ENCODE measurements at regions not wholly inside any gene's neighbourhood (a gene's known extent, or its start where the extent isn't known, plus 50 kb on each side); places are given as distances from the start of the nearest gene placed in this dataset.

DNA sequence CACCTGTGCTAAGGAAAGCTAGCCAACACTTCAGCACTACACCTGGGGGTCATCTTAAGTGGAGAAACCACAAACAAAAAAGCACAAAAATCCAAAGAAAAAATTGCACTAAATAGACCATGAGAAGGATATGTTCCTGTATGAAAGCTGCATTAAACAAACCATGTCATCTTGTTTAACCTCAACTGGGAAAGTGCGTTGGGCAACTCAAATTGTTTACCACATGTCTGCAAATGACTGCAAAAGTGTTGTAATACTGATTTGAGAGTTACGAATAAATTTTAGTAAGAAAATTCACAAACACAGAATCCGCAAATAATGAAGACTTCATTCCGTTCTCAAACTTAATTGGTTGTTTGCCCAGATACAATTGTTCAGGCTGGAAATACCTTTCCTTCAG is 111.9 kb upstream of the EGFR start:
- no peak overlapping the region for H3K4me3 ChIP-seq
- H3K27me3 ChIP-seq = no peaks in the 10 kb centered on the region
- no peaks in the 10 kb centered on the region for H3K9me3 ChIP-seq
- TF ChIP-seq EP300 (IDR thresholded peaks at IDR 0.05) (no peak), POLR2A (IDR thresholded peaks at IDR 0.05) (no peak), POLR2AphosphoS5 (IDR thresholded peaks at IDR 0.05) (no peak)
- TF ChIP-seq, protein P1, sequence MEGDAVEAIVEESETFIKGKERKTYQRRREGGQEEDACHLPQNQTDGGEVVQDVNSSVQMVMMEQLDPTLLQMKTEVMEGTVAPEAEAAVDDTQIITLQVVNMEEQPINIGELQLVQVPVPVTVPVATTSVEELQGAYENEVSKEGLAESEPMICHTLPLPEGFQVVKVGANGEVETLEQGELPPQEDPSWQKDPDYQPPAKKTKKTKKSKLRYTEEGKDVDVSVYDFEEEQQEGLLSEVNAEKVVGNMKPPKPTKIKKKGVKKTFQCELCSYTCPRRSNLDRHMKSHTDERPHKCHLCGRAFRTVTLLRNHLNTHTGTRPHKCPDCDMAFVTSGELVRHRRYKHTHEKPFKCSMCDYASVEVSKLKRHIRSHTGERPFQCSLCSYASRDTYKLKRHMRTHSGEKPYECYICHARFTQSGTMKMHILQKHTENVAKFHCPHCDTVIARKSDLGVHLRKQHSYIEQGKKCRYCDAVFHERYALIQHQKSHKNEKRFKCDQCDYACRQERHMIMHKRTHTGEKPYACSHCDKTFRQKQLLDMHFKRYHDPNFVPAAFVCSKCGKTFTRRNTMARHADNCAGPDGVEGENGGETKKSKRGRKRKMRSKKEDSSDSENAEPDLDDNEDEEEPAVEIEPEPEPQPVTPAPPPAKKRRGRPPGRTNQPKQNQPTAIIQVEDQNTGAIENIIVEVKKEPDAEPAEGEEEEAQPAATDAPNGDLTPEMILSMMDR (IDR thresholded peaks at IDR 0.05) = no peak
- no peaks in the 10 kb centered on the region for H3K4me1 ChIP-seq
- no peaks in the 10 kb centered on the region for H3K36me3 ChIP-seq
- 96% methylated on average over 4 of the region's 4 CpGs for whole genome bisulfite sequencing
- no peak for DNase-seq (ENCODE audit: low spot score in 2 of 2)
- no peak overlapping the region for H3K27ac ChIP-seq

DNA sequence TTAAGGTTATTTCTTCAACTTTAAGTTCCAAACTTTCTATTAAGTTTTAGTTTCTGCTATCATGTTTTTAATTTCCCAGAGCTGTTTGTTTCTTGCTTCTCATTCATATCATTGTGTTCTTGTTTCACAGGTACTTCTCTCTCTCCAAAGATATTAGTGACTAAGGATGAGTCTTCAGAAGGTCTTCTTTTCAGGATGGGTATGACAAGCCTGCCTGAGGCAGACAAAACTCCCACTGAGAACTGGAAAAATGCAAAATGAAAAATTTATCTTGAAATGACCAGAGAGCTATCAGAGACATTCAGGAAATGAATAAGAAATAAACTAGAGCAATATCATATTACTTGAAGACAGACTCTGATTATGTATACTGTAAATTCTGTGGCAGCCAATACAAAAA is 110.8 kb upstream of the EGFR start:
- TF ChIP-seq POLR2A (IDR thresholded peaks at IDR 0.05) (no peak), POLR2AphosphoS5 (IDR thresholded peaks at IDR 0.05) (no peak), EP300 (IDR thresholded peaks at IDR 0.05) (no peak)
- TF ChIP-seq, protein P1 (IDR thresholded peaks at IDR 0.05) = no peak
- DNase-seq (ENCODE audit: low spot score in 2 of 2) = no peak
- H3K36me3 ChIP-seq = no peaks in the 10 kb centered on the region
- H3K4me1 ChIP-seq = no peaks in the 10 kb centered on the region
- H3K4me3 ChIP-seq = no peak overlapping the region
- no peaks in the 10 kb centered on the region for H3K27me3 ChIP-seq
- H3K27ac ChIP-seq = no peak overlapping the region
- H3K9me3 ChIP-seq = no peaks in the 10 kb centered on the region

DNA sequence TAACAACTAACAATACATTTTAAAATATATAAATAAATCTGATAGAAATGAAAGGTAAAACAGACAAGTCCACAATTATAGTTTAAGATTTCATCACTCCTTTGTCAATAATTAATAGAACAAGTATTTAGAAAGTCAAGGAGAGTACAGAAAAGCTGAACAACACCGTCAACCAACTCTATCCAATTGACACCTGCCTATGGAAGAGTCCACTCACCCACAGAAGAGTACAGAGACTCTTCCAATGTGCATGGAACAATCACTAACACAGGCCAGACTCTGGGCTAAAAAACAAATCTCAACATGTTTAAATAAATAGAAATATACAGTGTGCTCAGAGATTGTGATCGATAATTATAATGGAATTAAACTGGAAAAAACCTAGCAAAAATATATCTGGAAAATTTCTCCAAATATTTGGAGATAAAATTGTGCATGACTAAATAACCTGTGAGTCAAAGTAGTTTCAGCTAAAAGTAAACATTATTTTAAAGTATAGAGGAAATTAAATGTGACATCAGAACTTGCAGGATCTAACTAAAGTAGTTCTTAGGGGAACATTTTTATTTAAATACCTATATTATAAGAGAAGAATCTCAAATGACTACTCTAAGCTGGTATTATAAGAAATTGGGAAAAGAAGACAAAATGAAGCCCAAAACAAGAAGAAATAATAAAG is 109.9 kb upstream of the EGFR start:
- Histone ChIP-seq H3K27me3 (no peaks in the 10 kb centered on the region), H3K36me3 (no peaks in the 10 kb centered on the region), H3K9me3 (no peaks in the 10 kb centered on the region), H3K27ac (no peak overlapping the region), H3K4me3 (no peak overlapping the region), H3K4me1 (no peaks in the 10 kb centered on the region)
- TF ChIP-seq, protein P1 (IDR thresholded peaks at IDR 0.05) = no peak
- TF ChIP-seq POLR2AphosphoS5 (IDR thresholded peaks at IDR 0.05) = no peak
- no peak for TF ChIP-seq POLR2A (IDR thresholded peaks at IDR 0.05)
- no peak for TF ChIP-seq EP300 (IDR thresholded peaks at IDR 0.05)
- no peak for DNase-seq (ENCODE audit: low spot score in 2 of 2)
- WGBS = 100% methylated on average over 2 of the region's 2 CpGs

DNA sequence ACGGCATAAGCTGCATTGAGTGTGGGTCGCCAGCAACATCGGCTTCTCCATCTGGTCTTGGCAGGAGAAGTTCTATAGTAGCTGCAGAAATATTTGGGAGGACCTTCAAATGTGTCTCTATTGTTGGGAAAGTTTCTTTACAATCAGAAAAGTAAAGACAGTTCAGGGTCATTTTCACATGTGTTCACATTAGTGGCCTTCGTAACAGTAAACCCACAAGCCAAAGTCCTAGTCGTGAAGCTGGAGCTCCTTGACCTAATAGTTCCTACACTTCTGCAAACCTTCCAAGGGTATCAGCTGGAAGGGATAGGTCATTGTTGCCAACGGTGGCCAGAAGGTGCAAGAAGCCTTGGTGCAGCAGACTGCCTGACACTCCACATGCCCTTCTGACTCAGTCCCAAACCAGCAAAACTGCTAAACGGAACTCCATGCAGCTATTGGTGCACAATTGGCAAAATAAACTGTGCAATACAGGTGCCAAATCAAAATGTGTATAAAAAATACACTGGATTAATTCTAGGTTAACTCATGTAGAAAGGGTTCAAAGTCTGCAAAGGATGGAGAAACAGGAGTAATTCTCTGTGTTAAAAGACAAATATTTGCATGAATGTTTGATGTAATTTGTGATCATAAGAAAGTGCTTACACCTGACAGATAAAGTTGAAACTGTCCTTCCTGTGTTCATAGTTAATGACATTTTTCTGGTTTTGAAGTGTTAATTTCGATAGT is 102.8 kb upstream of the EGFR start:
- no peaks in the 10 kb centered on the region for H3K4me1 ChIP-seq
- H3K4me3 ChIP-seq = no peak overlapping the region
- no peak for DNase-seq (ENCODE audit: low spot score in 2 of 2)
- no peak overlapping the region for H3K27ac ChIP-seq
- no peaks in the 10 kb centered on the region for H3K27me3 ChIP-seq
- no peaks in the 10 kb centered on the region for H3K9me3 ChIP-seq
- no peaks in the 10 kb centered on the region for H3K36me3 ChIP-seq
- TF ChIP-seq POLR2AphosphoS5 (IDR thresholded peaks at IDR 0.05) (no peak), EP300 (IDR thresholded peaks at IDR 0.05) (no peak), POLR2A (IDR thresholded peaks at IDR 0.05) (no peak)
- TF ChIP-seq, protein P1 (IDR thresholded peaks at IDR 0.05) = no peak
- 93% methylated on average over 8 of the region's 8 CpGs for WGBS

DNA sequence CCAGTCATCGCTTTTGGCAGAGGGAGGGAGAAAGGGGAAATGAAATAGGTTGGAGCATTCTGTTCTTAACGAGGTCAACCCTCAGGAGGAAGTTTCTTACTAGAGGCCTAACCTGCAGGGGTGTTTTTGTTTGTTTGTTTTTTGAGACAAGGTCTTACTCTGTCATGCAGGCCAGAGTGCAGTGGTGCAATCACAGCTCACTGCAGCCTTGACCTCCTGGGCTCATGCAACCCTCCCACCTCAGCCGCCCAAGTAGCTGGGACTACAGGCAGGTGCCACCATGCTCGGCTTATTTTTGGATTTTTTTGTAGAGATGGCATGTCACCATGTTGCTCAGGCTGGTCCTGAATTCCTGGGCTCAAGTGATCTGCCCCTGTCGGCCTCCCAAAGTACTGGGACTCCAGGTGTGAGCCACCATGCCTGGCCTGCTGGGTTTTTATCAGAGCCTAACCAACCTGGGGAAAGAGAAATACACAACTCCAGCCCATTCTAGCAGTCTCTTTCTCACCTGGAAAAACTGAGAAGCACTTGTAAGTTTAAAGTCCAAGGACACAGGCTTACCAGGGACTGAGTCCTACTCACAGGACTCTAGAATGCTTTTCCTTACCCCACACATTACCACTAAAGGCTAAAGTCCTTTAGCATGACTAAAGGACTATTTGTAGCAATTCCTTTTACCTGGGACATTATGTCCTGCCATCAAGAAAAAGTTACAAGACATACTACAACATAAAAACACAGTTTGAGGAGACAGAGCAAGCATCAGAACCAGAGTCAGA is 101.0 kb upstream of the EGFR start:
- DNase-seq (ENCODE audit: low spot score in 2 of 2) = no peak
- 88% methylated on average over 5 of the region's 5 CpGs for WGBS
- Histone ChIP-seq H3K4me3 (no peak overlapping the region), H3K9me3 (no peaks in the 10 kb centered on the region), H3K36me3 (no peaks in the 10 kb centered on the region), H3K27me3 (no peaks in the 10 kb centered on the region), H3K4me1 (no peaks in the 10 kb centered on the region), H3K27ac (no peak overlapping the region)
- TF ChIP-seq POLR2AphosphoS5 (IDR thresholded peaks at IDR 0.05) = no peak
- no peak for TF ChIP-seq EP300 (IDR thresholded peaks at IDR 0.05)
- TF ChIP-seq, protein P1 (IDR thresholded peaks at IDR 0.05) = no peak
- TF ChIP-seq POLR2A (IDR thresholded peaks at IDR 0.05) = no peak

Data from suprapubic skin (tissue), 4 donors.